SK-N-SH treated with all-trans-retinoic acid at 6 μM for 48 hours (cell line): ENCODE measurements at regions not wholly inside any gene's neighbourhood (a gene's known extent, or its start where the extent isn't known, plus 50 kb on each side); places are given as distances from the start of the nearest gene placed in this dataset.

Experiments used
- ARNTL ChIP-seq: fragments of 450-650 bp; formaldehyde crosslinking; IDR thresholded peaks from 2 replicates; pipeline ENCODE4 v1.5.0; 2020; ENCODE audit warnings: low read depth, mild to moderate bottlenecking, moderate library complexity, borderline replicate concordance
- BACH2 ChIP-seq: fragments of 250-450 bp; sonication (Bioruptor Pico); IDR thresholded peaks from 2 replicates; pipeline ENCODE4 v1.9.0; 2021; ENCODE audit warnings: mild to moderate bottlenecking, borderline replicate concordance
- CREB5 ChIP-seq: fragments of 250-450 bp; sonication (Bioruptor Pico); IDR thresholded peaks from 2 replicates; pipeline ENCODE4 v1.5.1; 2020; ENCODE audit warnings: low read depth, mild to moderate bottlenecking, moderate library complexity
- OSR1 ChIP-seq: fragments of 250-450 bp; sonication (Bioruptor Pico); IDR thresholded peaks from 2 replicates; pipeline ENCODE4 v1.8.0; 2022; ENCODE audit warnings: moderate library complexity, mild to moderate bottlenecking, inconsistent platforms
- PATZ1 ChIP-seq: fragments of 250-450 bp; sonication (Bioruptor Pico); IDR thresholded peaks from 2 replicates; pipeline ENCODE4 v1.8.0; 2020; ENCODE audit warnings: mild to moderate bottlenecking, moderate library complexity, borderline replicate concordance
- SNAI2 ChIP-seq: fragments of 250-450 bp; sonication (Bioruptor Pico); IDR thresholded peaks from 2 replicates; pipeline ENCODE4 v1.5.0; 2020; ENCODE audit warnings: mild to moderate bottlenecking, moderate library complexity
- TOX ChIP-seq: fragments of 250-450 bp; sonication (Bioruptor Pico); IDR thresholded peaks from 2 replicates; pipeline ENCODE4 v1.8.0; 2021; ENCODE audit warnings: mild to moderate bottlenecking, moderate library complexity, borderline replicate concordance
- ZC3H10 ChIP-seq: fragments of 250-450 bp; sonication (Bioruptor Pico); IDR thresholded peaks from 2 replicates; pipeline ENCODE4 v1.5.1; 2021; ENCODE audit warnings: mild to moderate bottlenecking, moderate library complexity
- ZFP30 ChIP-seq: fragments of 450-650 bp; formaldehyde crosslinking; IDR thresholded peaks from 2 replicates; pipeline ENCODE4 v1.5.0; 2022; ENCODE audit warnings: mild to moderate bottlenecking, moderate library complexity
- ZNF565 ChIP-seq: fragments of 450-650 bp; formaldehyde crosslinking; conservative IDR thresholded peaks from 2 replicates; pipeline ENCODE4 v1.5.0; 2020; ENCODE audit warnings: low read depth, mild to moderate bottlenecking, moderate library complexity
- ZNF70 ChIP-seq: fragments of 450-650 bp; formaldehyde crosslinking; IDR thresholded peaks from 2 replicates; pipeline ENCODE4 v1.5.0; 2020; ENCODE audit warnings: mild to moderate bottlenecking, moderate library complexity
- ZNF8 ChIP-seq: fragments of 450-650 bp; formaldehyde crosslinking; IDR thresholded peaks from 2 replicates; pipeline ENCODE4 v1.5.0; 2020; ENCODE audit warnings: mild to moderate bottlenecking, moderate library complexity
- TF ChIP-seq, protein P1 (sequence below): fragments of 250-450 bp; sonication (Bioruptor Pico); IDR thresholded peaks from 2 replicates; pipeline ENCODE4 v1.5.1; 2021; ENCODE audit warnings: mild to moderate bottlenecking, moderate library complexity
- TF ChIP-seq, protein P2 (sequence below): fragments of 250-450 bp; sonication (Bioruptor Pico); IDR thresholded peaks from 2 replicates; pipeline ENCODE4 v1.8.0; 2021; ENCODE audit warnings: low read depth, mild to moderate bottlenecking, moderate library complexity, borderline replicate concordance

- TF ChIP-seq, protein P1, sequence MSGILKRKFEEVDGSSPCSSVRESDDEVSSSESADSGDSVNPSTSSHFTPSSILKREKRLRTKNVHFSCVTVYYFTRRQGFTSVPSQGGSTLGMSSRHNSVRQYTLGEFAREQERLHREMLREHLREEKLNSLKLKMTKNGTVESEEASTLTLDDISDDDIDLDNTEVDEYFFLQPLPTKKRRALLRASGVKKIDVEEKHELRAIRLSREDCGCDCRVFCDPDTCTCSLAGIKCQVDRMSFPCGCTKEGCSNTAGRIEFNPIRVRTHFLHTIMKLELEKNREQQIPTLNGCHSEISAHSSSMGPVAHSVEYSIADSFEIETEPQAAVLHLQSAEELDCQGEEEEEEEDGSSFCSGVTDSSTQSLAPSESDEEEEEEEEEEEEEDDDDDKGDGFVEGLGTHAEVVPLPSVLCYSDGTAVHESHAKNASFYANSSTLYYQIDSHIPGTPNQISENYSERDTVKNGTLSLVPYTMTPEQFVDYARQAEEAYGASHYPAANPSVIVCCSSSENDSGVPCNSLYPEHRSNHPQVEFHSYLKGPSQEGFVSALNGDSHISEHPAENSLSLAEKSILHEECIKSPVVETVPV = no peak
- TF ChIP-seq ZNF70 = no peak
- TF ChIP-seq TOX = no peak
- no peak for TF ChIP-seq ZC3H10 (CRISPR knock-in tag)
- TF ChIP-seq CREB5 (CRISPR knock-in tag) = no peak
- no peak for TF ChIP-seq ARNTL (CRISPR knock-in tag)
- TF ChIP-seq, protein P2, sequence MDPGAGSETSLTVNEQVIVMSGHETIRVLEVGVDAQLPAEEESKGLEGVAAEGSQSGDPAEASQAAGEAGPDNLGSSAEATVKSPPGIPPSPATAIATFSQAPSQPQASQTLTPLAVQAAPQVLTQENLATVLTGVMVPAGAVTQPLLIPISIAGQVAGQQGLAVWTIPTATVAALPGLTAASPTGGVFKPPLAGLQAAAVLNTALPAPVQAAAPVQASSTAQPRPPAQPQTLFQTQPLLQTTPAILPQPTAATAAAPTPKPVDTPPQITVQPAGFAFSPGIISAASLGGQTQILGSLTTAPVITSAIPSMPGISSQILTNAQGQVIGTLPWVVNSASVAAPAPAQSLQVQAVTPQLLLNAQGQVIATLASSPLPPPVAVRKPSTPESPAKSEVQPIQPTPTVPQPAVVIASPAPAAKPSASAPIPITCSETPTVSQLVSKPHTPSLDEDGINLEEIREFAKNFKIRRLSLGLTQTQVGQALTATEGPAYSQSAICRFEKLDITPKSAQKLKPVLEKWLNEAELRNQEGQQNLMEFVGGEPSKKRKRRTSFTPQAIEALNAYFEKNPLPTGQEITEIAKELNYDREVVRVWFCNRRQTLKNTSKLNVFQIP (CRISPR knock-in tag) = no peak
- no peak for TF ChIP-seq ZNF8
- TF ChIP-seq PATZ1 (CRISPR knock-in tag) = no peak
- no peak for TF ChIP-seq ZNF565 (CRISPR knock-in tag)
- no peak for TF ChIP-seq BACH2
- TF ChIP-seq ZFP30 (CRISPR knock-in tag) = no peak
- no peak for TF ChIP-seq SNAI2
- no peak for TF ChIP-seq OSR1 (CRISPR knock-in tag)
These were observed 171.0 kb upstream of the NANOGP8 start for GRCh38 chr15:35256141-35256540.
